ENCODE measurements at regions not wholly inside any gene's neighbourhood (a gene's known extent, or its start where the extent isn't known, plus 50 kb on each side); places are given as distances from the start of the nearest gene placed in this dataset.

- DNase-seq (ENCODE audit: low read depth): peak; percentile 1
- no peak overlapping the region for H3K4me3 ChIP-seq (ENCODE audit: low read depth, low read length)
- peak; percentile 10 for TF ChIP-seq CTCF (IDR thresholded peaks at IDR 0.05; ENCODE audit: insufficient read depth, low read depth, low read length)
These were observed 492.9 kb upstream of the KIRREL3 start for GRCh38 chr11:127493330-127494022.

- DNase-seq (ENCODE audit: low read depth): no peak
- no peak overlapping the region for H3K4me3 ChIP-seq (ENCODE audit: low read depth, low read length)
- TF ChIP-seq CTCF (IDR thresholded peaks at IDR 0.05; ENCODE audit: insufficient read depth, low read depth, low read length): no peak
These were observed 491.5 kb upstream of the KIRREL3 start for GRCh38 chr11:127492029-127492428.

- TF ChIP-seq CTCF (IDR thresholded peaks at IDR 0.05; ENCODE audit: insufficient read depth, low read depth, low read length): no peak
- H3K4me3 ChIP-seq (ENCODE audit: low read depth, low read length): no peak overlapping the region
- no peak for DNase-seq (ENCODE audit: low read depth)
These were observed 491.0 kb upstream of the KIRREL3 start for GRCh38 chr11:127491589-127491988.

- no peak overlapping the region for H3K4me3 ChIP-seq (ENCODE audit: low read depth, low read length)
- no peak for DNase-seq (ENCODE audit: low read depth)
- no peak for TF ChIP-seq CTCF (IDR thresholded peaks at IDR 0.05; ENCODE audit: insufficient read depth, low read depth, low read length)
These were observed 490.3 kb upstream of the KIRREL3 start for GRCh38 chr11:127490896-127491295.

GRCh38 chr11:127485541-127485940 is 485.0 kb upstream of the KIRREL3 start:
- DNase-seq (ENCODE audit: low read depth): no peak
- TF ChIP-seq CTCF (IDR thresholded peaks at IDR 0.05; ENCODE audit: insufficient read depth, low read depth, low read length): no peak
- no peak overlapping the region for H3K4me3 ChIP-seq (ENCODE audit: low read depth, low read length)

GRCh38 chr11:127481391-127481790 is 480.8 kb upstream of the KIRREL3 start:
- no peak overlapping the region for H3K4me3 ChIP-seq (ENCODE audit: low read depth, low read length)
- no peak for TF ChIP-seq CTCF (IDR thresholded peaks at IDR 0.05; ENCODE audit: insufficient read depth, low read depth, low read length)
- DNase-seq (ENCODE audit: low read depth): no peak

GRCh38 chr11:127478826-127479225 is 478.3 kb upstream of the KIRREL3 start:
- DNase-seq (ENCODE audit: low read depth): no peak
- no peak for TF ChIP-seq CTCF (IDR thresholded peaks at IDR 0.05; ENCODE audit: insufficient read depth, low read depth, low read length)
- no peak overlapping the region for H3K4me3 ChIP-seq (ENCODE audit: low read depth, low read length)

Data from fibroblast of villous mesenchyme (primary cell).